GM12878 (cell line): ENCODE measurements at regions not wholly inside any gene's neighbourhood (a gene's known extent, or its start where the extent isn't known, plus 50 kb on each side); places are given as distances from the start of the nearest gene placed in this dataset.

Experiments
- JUND ChIP-seq: IDR thresholded peaks from 2 replicates; pipeline ENCODE4 v1.6.1; 2012; ENCODE audit warnings: low read depth, mild to moderate bottlenecking, low read length, improper control_type of control experiment, moderate library complexity
- POLR2A ChIP-seq: IDR thresholded peaks from 2 replicates; pipeline ENCODE4 v1.6.1; 2011; ENCODE audit warnings: low read depth, mild to moderate bottlenecking, low read length
- RAD21 ChIP-seq: IDR thresholded peaks from 2 replicates; pipeline ENCODE4 v1.6.1; 2011; ENCODE audit warnings: mild to moderate bottlenecking, low read depth, low read length, moderate library complexity; ENCODE audit not compliant: insufficient read depth

DNA sequence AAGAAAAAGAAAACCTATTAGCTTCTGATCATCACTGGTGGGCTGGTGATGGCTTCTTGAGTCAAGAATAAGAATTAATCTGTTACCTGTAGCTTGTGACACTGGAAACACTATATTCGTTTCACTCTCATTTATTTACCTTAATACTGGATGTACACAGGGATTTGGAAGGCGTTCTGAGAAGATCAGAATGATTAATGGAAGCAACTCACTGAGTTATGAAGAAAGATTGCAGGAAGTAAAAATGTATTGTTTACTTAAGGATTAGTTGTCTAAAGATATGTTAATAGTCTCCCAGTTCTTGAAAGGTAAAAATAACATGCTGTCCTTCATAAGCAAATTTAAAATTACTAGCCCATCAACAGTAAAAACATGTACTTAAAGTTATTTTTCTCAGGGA is 644.9 kb upstream of the NCAM2 start:
- TF ChIP-seq RAD21 = no peak
- no peak for TF ChIP-seq JUND
- TF ChIP-seq POLR2A = no peak
